NCI-H226 (cell line): ENCODE measurements at regions not wholly inside any gene's neighbourhood (a gene's known extent, or its start where the extent isn't known, plus 50 kb on each side); places are given as distances from the start of the nearest gene placed in this dataset.

Experiments
- DNase-seq: peaks from one replicate; pipeline ENCODE4 v3.0.0-alpha.2; 2015

GRCh38 chrX:10048076-10048475 is 80.9 kb downstream of the CLDN34 start:
- no peak for DNase-seq

- DNase-seq = no peak
These were observed 81.5 kb downstream of the CLDN34 start for GRCh38 chrX:10048707-10049106.

GRCh38 chrX:10049236-10049635 is 82.1 kb downstream of the CLDN34 start:
- no peak for DNase-seq

GRCh38 chrX:10050481-10050880 is 83.3 kb downstream of the CLDN34 start:
- peak; percentile 55 for DNase-seq

GRCh38 chrX:10051866-10052480 is 84.8 kb downstream of the CLDN34 start:
- DNase-seq = no peak

GRCh38 chrX:10052906-10053625 is 85.9 kb downstream of the CLDN34 start:
- no peak for DNase-seq

- no peak for DNase-seq
These were observed 87.2 kb downstream of the CLDN34 start for GRCh38 chrX:10054396-10054795.

- no peak for DNase-seq
These were observed 88.3 kb downstream of the CLDN34 start for GRCh38 chrX:10055430-10055829.

- DNase-seq = no peak
These were observed 94.4 kb upstream of the CLCN4 start for GRCh38 chrX:10062352-10062751.

- no peak for DNase-seq
These were observed 93.8 kb upstream of the CLCN4 start for GRCh38 chrX:10062980-10063379.

GRCh38 chrX:10064736-10065135 is 92.0 kb upstream of the CLCN4 start:
- no peak for DNase-seq

GRCh38 chrX:10070714-10071436 is 85.9 kb upstream of the CLCN4 start:
- no peak for DNase-seq

GRCh38 chrX:10071451-10072144 is 85.2 kb upstream of the CLCN4 start:
- no peak for DNase-seq

- no peak for DNase-seq
These were observed 83.8 kb upstream of the CLCN4 start for GRCh38 chrX:10072786-10073568.

- no peak for DNase-seq
These were observed 83.1 kb upstream of the CLCN4 start for GRCh38 chrX:10073671-10074070.

GRCh38 chrX:10074241-10074941 is 82.4 kb upstream of the CLCN4 start:
- no peak for DNase-seq

GRCh38 chrX:10076765-10077164 is 80.0 kb upstream of the CLCN4 start:
- no peak for DNase-seq

- DNase-seq = no peak
These were observed 79.2 kb upstream of the CLCN4 start for GRCh38 chrX:10077425-10078188.

GRCh38 chrX:10078266-10078665 is 78.5 kb upstream of the CLCN4 start:
- DNase-seq = no peak

GRCh38 chrX:10079231-10079630 is 77.5 kb upstream of the CLCN4 start:
- no peak for DNase-seq

GRCh38 chrX:10083809-10084208 is 73.0 kb upstream of the CLCN4 start:
- DNase-seq = no peak
